ENCODE measurements at regions not wholly inside any gene's neighbourhood (a gene's known extent, or its start where the extent isn't known, plus 50 kb on each side); places are given as distances from the start of the nearest gene placed in this dataset.

DNA sequence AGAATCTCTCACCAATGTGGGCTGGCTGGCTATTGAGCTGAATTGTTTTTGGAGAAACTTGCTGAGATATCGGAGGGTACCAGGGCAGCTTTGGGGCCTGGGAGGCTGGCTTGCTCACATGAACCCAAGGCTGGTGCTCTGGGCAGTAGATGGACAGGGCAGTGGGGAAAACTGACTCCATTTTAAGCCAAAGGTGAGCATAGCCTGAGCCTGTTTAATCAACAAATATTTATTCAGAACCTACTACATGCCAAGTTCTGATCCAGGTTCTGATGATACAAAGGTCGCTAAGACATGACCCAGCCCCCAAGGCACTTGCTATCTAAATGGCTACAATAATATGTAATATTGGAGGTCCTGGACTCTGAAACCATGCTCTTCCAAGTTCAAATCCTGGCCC, 86.6 kb downstream of the BUB3 start:
- Histone ChIP-seq H3K4me1 (ENCODE audit: control insufficient read depth, insufficient read depth, low read depth, low read length) (peaks cover 1% of the 10 kb centered on the region), H2BK5ac (ENCODE audit: low read depth, low read length, poor library complexity, severe bottlenecking) (no peak overlapping the region), H3K18ac (ENCODE audit: low read depth in 1 of 2, low read length in 2 of 2) (no peak overlapping the region), H3K27me3 (ENCODE audit: control insufficient read depth in 1 of 2, insufficient read depth in 1 of 2, low read length in 2 of 2) (no peaks in the 10 kb centered on the region), H3K4me2 (ENCODE audit: low read length, poor library complexity, severe bottlenecking) (no peak overlapping the region), H2BK120ac (ENCODE audit: low read depth, low read length) (no peak overlapping the region), H4K91ac (ENCODE audit: low read length) (no peak overlapping the region), H3K4ac (ENCODE audit: low read depth in 1 of 2, low read length in 2 of 2) (no peak overlapping the region), H4K8ac (ENCODE audit: low read length) (no peak overlapping the region), H3K27ac (ENCODE audit: low read length, poor library complexity, severe bottlenecking) (no peak overlapping the region), H3K23ac (ENCODE audit: low read length in 2 of 2) (no peak overlapping the region), H2AFZ (ENCODE audit: low read depth, low read length) (no peak overlapping the region), H3K9me3 (ENCODE audit: control insufficient read depth, low read length) (peaks cover 8% of the 10 kb centered on the region), H3K14ac (ENCODE audit: low read length in 2 of 2) (no peak overlapping the region), H2BK15ac (ENCODE audit: low read depth, poor library complexity, severe bottlenecking) (no peak overlapping the region), H3K79me1 (replicated peaks; ENCODE audit: low read length, poor library complexity, severe bottlenecking) (no peaks in the 10 kb centered on the region), H2AK5ac (ENCODE audit: low read length, severe bottlenecking) (no peak overlapping the region), H2BK12ac (ENCODE audit: low read length in 2 of 2) (no peak overlapping the region), H3K4me3 (ENCODE audit: insufficient read depth in 1 of 2, low read depth in 1 of 2, low read length in 2 of 2) (no peak overlapping the region), H3K36me3 (ENCODE audit: control insufficient read depth in 1 of 2, insufficient read depth in 2 of 2, low read depth in 1 of 2, low read length in 2 of 2) (no peaks in the 10 kb centered on the region), H3K9ac (ENCODE audit: low read length) (no peak overlapping the region)
- WGBS = 62% methylated on average over 1 of the region's 2 CpGs
- DNase-seq = no peak

DNA sequence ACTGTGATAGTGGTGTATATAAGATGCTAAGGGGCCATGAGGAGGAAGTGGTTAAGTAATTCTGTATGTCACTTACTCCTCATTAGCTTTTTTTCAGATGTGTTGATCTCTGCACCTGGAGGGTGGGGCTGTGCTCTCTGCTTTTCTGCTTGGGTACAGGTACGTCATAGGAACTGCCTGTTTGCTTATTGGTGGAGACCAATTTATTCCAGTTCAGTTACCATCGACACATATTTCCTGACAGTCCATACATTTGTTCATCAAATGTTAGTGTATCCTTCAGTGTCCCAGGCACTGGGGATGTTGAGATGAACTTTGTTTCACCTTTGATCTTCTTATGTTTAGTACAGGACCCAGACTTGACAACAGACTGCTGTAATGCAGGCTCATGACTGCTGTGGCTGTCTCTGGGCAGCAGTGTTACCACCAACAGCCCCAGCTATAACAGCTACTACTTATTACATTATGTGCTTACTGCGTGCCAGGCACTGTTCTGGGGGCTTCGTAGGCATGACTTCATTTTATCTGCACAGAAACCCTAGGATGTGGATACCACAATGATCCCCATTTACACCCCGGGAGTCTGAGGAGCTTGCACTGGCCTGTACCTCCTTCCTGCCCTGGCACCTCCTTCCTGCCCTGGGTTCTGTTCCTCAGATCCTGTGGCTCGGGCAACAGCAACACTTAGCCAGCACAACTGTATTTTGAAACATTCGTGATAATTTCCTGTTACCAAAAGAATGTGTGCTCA, 87.4 kb downstream of the BUB3 start:
- Histone ChIP-seq H3K27ac (ENCODE audit: low read length, poor library complexity, severe bottlenecking) (no peak overlapping the region), H3K4me2 (ENCODE audit: low read length, poor library complexity, severe bottlenecking) (no peak overlapping the region), H2BK15ac (ENCODE audit: low read depth, poor library complexity, severe bottlenecking) (no peak overlapping the region), H3K18ac (ENCODE audit: low read depth in 1 of 2, low read length in 2 of 2) (no peak overlapping the region), H3K4me3 (ENCODE audit: insufficient read depth in 1 of 2, low read depth in 1 of 2, low read length in 2 of 2) (no peak overlapping the region), H3K14ac (ENCODE audit: low read length in 2 of 2) (no peak overlapping the region), H2BK12ac (ENCODE audit: low read length in 2 of 2) (no peak overlapping the region), H3K4ac (ENCODE audit: low read depth in 1 of 2, low read length in 2 of 2) (no peak overlapping the region), H2AFZ (ENCODE audit: low read depth, low read length) (no peak overlapping the region), H3K27me3 (ENCODE audit: control insufficient read depth in 1 of 2, insufficient read depth in 1 of 2, low read length in 2 of 2) (no peaks in the 10 kb centered on the region), H2BK120ac (ENCODE audit: low read depth, low read length) (no peak overlapping the region), H3K79me1 (replicated peaks; ENCODE audit: low read length, poor library complexity, severe bottlenecking) (no peaks in the 10 kb centered on the region), H2AK5ac (ENCODE audit: low read length, severe bottlenecking) (no peak overlapping the region), H4K91ac (ENCODE audit: low read length) (no peak overlapping the region), H4K8ac (ENCODE audit: low read length) (no peak overlapping the region), H2BK5ac (ENCODE audit: low read depth, low read length, poor library complexity, severe bottlenecking) (no peak overlapping the region), H3K4me1 (ENCODE audit: control insufficient read depth, insufficient read depth, low read depth, low read length) (peaks cover 1% of the 10 kb centered on the region), H3K23ac (ENCODE audit: low read length in 2 of 2) (no peak overlapping the region), H3K9me3 (ENCODE audit: control insufficient read depth, low read length) (peaks cover 4% of the 10 kb centered on the region), H3K9ac (ENCODE audit: low read length) (no peak overlapping the region), H3K36me3 (ENCODE audit: control insufficient read depth in 1 of 2, insufficient read depth in 2 of 2, low read depth in 1 of 2, low read length in 2 of 2) (no peaks in the 10 kb centered on the region)
- 83% methylated on average over 6 of the region's 7 CpGs for WGBS
- no peak for DNase-seq

DNA sequence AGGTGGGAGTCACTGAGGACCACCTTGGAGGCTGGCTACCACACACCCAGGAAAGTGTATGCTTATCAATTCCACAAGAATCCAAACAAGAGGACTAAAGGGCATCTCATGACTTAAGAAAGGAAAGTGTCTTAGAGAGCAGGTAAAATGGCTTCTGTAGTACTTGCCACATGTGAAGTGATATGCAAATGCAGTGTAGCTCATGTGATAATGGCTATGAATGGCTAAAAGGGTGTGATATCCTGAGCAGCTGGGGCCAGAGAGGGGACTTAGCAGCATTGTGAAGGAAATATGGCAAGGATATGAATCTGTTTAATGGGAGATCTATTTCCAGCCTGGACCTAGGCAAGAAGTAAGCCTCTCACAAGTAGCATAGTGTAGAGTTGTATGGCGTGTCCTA, 90.5 kb downstream of the BUB3 start:
- no peak for DNase-seq
- WGBS = no CpG with 5 or more reads among the region's 1 CpG
- Histone ChIP-seq H3K4me3 (ENCODE audit: insufficient read depth in 1 of 2, low read depth in 1 of 2, low read length in 2 of 2) (no peak overlapping the region), H3K18ac (ENCODE audit: low read depth in 1 of 2, low read length in 2 of 2) (no peak overlapping the region), H3K9me3 (ENCODE audit: control insufficient read depth, low read length) (no peaks in the 10 kb centered on the region), H3K9ac (ENCODE audit: low read length) (no peak overlapping the region), H4K91ac (ENCODE audit: low read length) (no peak overlapping the region), H2AK5ac (ENCODE audit: low read length, severe bottlenecking) (no peak overlapping the region), H3K4me1 (ENCODE audit: control insufficient read depth, insufficient read depth, low read depth, low read length) (peaks cover 1% of the 10 kb centered on the region), H2BK15ac (ENCODE audit: low read depth, poor library complexity, severe bottlenecking) (no peak overlapping the region), H3K27ac (ENCODE audit: low read length, poor library complexity, severe bottlenecking) (no peak overlapping the region), H3K27me3 (ENCODE audit: control insufficient read depth in 1 of 2, insufficient read depth in 1 of 2, low read length in 2 of 2) (no peaks in the 10 kb centered on the region), H3K4me2 (ENCODE audit: low read length, poor library complexity, severe bottlenecking) (no peak overlapping the region), H3K23ac (ENCODE audit: low read length in 2 of 2) (no peak overlapping the region), H3K4ac (ENCODE audit: low read depth in 1 of 2, low read length in 2 of 2) (no peak overlapping the region), H3K36me3 (ENCODE audit: control insufficient read depth in 1 of 2, insufficient read depth in 2 of 2, low read depth in 1 of 2, low read length in 2 of 2) (no peaks in the 10 kb centered on the region), H2BK5ac (ENCODE audit: low read depth, low read length, poor library complexity, severe bottlenecking) (no peak overlapping the region), H2AFZ (ENCODE audit: low read depth, low read length) (no peak overlapping the region), H4K8ac (ENCODE audit: low read length) (no peak overlapping the region), H3K14ac (ENCODE audit: low read length in 2 of 2) (no peak overlapping the region), H3K79me1 (replicated peaks; ENCODE audit: low read length, poor library complexity, severe bottlenecking) (no peaks in the 10 kb centered on the region), H2BK12ac (ENCODE audit: low read length in 2 of 2) (no peak overlapping the region), H2BK120ac (ENCODE audit: low read depth, low read length) (no peak overlapping the region)

DNA sequence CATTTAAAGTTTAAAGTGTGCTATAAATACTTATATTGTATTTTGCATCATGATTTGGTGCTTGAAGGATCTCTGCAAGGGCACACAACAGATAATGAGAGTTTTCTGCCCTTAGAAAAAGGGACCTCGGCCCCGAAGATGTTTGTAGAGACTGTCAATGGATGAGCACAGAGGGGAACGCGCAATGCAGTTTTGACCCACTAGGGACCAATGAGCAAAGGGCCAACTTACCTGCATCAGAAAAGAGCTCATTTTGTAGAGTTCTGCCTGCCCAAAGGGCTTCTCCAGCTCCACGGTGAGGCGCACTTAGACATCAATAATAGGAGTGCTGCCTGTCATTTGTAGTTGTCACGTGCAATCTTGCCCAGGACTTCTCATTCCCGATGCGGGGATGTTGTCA, 91.1 kb downstream of the BUB3 start:
- no peak overlapping the region for H3K23ac ChIP-seq (ENCODE audit: low read length in 2 of 2)
- H2AK5ac ChIP-seq (ENCODE audit: low read length, severe bottlenecking) = no peak overlapping the region
- H2BK120ac ChIP-seq (ENCODE audit: low read depth, low read length) = no peak overlapping the region
- H3K27me3 ChIP-seq (ENCODE audit: control insufficient read depth in 1 of 2, insufficient read depth in 1 of 2, low read length in 2 of 2) = no peaks in the 10 kb centered on the region
- H3K18ac ChIP-seq (ENCODE audit: low read depth in 1 of 2, low read length in 2 of 2) = no peak overlapping the region
- H3K4me2 ChIP-seq (ENCODE audit: low read length, poor library complexity, severe bottlenecking) = no peak overlapping the region
- H3K4me3 ChIP-seq (ENCODE audit: insufficient read depth in 1 of 2, low read depth in 1 of 2, low read length in 2 of 2) = no peak overlapping the region
- H2BK5ac ChIP-seq (ENCODE audit: low read depth, low read length, poor library complexity, severe bottlenecking) = no peak overlapping the region
- no peak overlapping the region for H3K27ac ChIP-seq (ENCODE audit: low read length, poor library complexity, severe bottlenecking)
- no peaks in the 10 kb centered on the region for H3K36me3 ChIP-seq (ENCODE audit: control insufficient read depth in 1 of 2, insufficient read depth in 2 of 2, low read depth in 1 of 2, low read length in 2 of 2)
- H4K91ac ChIP-seq (ENCODE audit: low read length) = no peak overlapping the region
- no peaks in the 10 kb centered on the region for H3K79me1 ChIP-seq (replicated peaks; ENCODE audit: low read length, poor library complexity, severe bottlenecking)
- no peak overlapping the region for H2BK15ac ChIP-seq (ENCODE audit: low read depth, poor library complexity, severe bottlenecking)
- WGBS = 94% methylated on average over 9 of the region's 9 CpGs
- no peak overlapping the region for H3K4ac ChIP-seq (ENCODE audit: low read depth in 1 of 2, low read length in 2 of 2)
- peaks cover 1% of the 10 kb centered on the region for H3K4me1 ChIP-seq (ENCODE audit: control insufficient read depth, insufficient read depth, low read depth, low read length)
- no peak overlapping the region for H2BK12ac ChIP-seq (ENCODE audit: low read length in 2 of 2)
- H3K9ac ChIP-seq (ENCODE audit: low read length) = no peak overlapping the region
- H4K8ac ChIP-seq (ENCODE audit: low read length) = no peak overlapping the region
- no peak overlapping the region for H3K14ac ChIP-seq (ENCODE audit: low read length in 2 of 2)
- no peaks in the 10 kb centered on the region for H3K9me3 ChIP-seq (ENCODE audit: control insufficient read depth, low read length)
- H2AFZ ChIP-seq (ENCODE audit: low read depth, low read length) = no peak overlapping the region
- no peak for DNase-seq

All from mesenchymal stem cell (in vitro differentiated cells and primary cell).